ENCODE measurements at regions not wholly inside any gene's neighbourhood (a gene's known extent, or its start where the extent isn't known, plus 50 kb on each side); places are given as distances from the start of the nearest gene placed in this dataset.
"Not testable (repeated sequence)": the region's sequence is repeated elsewhere in the genome, so short reads cannot be mapped to it uniquely, and the experiment has no call there.

GRCh38 chr1:73326663-73327062 is 871.3 kb downstream of the LRRIQ3 start:
- Mint-ChIP-seq H3K4me3 (no peak overlapping the region), H3K27me3 (no peaks in the 10 kb centered on the region), H3K27ac (no peak overlapping the region), H3K4me1 (no peaks in the 10 kb centered on the region), H3K36me3 (ENCODE audit: low read depth) (no peaks in the 10 kb centered on the region)
- DNase-seq (no peak), ATAC-seq (no peak)
- no peaks in the 10 kb centered on the region for H3K9me3 ChIP-seq (ENCODE audit: control insufficient read depth, low read length, poor library complexity, severe bottlenecking)

- H3K27me3 Mint-ChIP-seq, result no peaks in the 10 kb centered on the region
- H3K36me3 Mint-ChIP-seq (ENCODE audit: low read depth), result no peaks in the 10 kb centered on the region
- no peak overlapping the region for H3K4me3 Mint-ChIP-seq
- H3K9me3 ChIP-seq (ENCODE audit: control insufficient read depth, low read length, poor library complexity, severe bottlenecking), result no peaks in the 10 kb centered on the region
- no peak for ATAC-seq
- H3K27ac Mint-ChIP-seq, result no peak overlapping the region
- no peak for DNase-seq
- H3K4me1 Mint-ChIP-seq, result no peaks in the 10 kb centered on the region
These were observed 887.1 kb downstream of the LRRIQ3 start for GRCh38 chr1:73310797-73311381.

GRCh38 chr1:73306899-73307555 is 890.9 kb downstream of the LRRIQ3 start:
- DNase-seq, result no peak
- no peak for ATAC-seq
- H3K27me3 Mint-ChIP-seq, result no peaks in the 10 kb centered on the region
- H3K4me3 Mint-ChIP-seq, result no peak overlapping the region
- H3K36me3 Mint-ChIP-seq (ENCODE audit: low read depth), result no peaks in the 10 kb centered on the region
- no peaks in the 10 kb centered on the region for H3K9me3 ChIP-seq (ENCODE audit: control insufficient read depth, low read length, poor library complexity, severe bottlenecking)
- no peak overlapping the region for H3K27ac Mint-ChIP-seq
- H3K4me1 Mint-ChIP-seq, result no peaks in the 10 kb centered on the region

- Mint-ChIP-seq H3K4me1 (no peaks in the 10 kb centered on the region), H3K4me3 (no peak overlapping the region), H3K27me3 (no peaks in the 10 kb centered on the region), H3K36me3 (ENCODE audit: low read depth) (no peaks in the 10 kb centered on the region), H3K27ac (no peak overlapping the region)
- ATAC-seq (no peak), DNase-seq (no peak)
- H3K9me3 ChIP-seq (ENCODE audit: control insufficient read depth, low read length, poor library complexity, severe bottlenecking), result no peaks in the 10 kb centered on the region
These were observed 924.1 kb downstream of the LRRIQ3 start for GRCh38 chr1:73273886-73274285.

GRCh38 chr1:73245196-73245595 is 952.8 kb downstream of the LRRIQ3 start:
- DNase-seq; H3K4me3 Mint-ChIP-seq; H3K27ac Mint-ChIP-seq; H3K36me3 Mint-ChIP-seq (ENCODE audit: low read depth); H3K4me1 Mint-ChIP-seq; ATAC-seq; H3K27me3 Mint-ChIP-seq; H3K9me3 ChIP-seq (ENCODE audit: control insufficient read depth, low read length, poor library complexity, severe bottlenecking): not testable (repeated sequence)

GRCh38 chr1:73218995-73219546 is 936.7 kb upstream of the NEGR1 start:
- Mint-ChIP-seq H3K27me3 (no peaks in the 10 kb centered on the region), H3K4me1 (no peaks in the 10 kb centered on the region), H3K27ac (no peak overlapping the region), H3K36me3 (ENCODE audit: low read depth) (no peaks in the 10 kb centered on the region), H3K4me3 (no peak overlapping the region)
- ATAC-seq, result no peak
- no peaks in the 10 kb centered on the region for H3K9me3 ChIP-seq (ENCODE audit: control insufficient read depth, low read length, poor library complexity, severe bottlenecking)
- no peak for DNase-seq

GRCh38 chr1:73205294-73205973 is 923.1 kb upstream of the NEGR1 start:
- no peak for ATAC-seq
- Mint-ChIP-seq H3K4me1 (no peaks in the 10 kb centered on the region), H3K4me3 (no peak overlapping the region), H3K36me3 (ENCODE audit: low read depth) (no peaks in the 10 kb centered on the region), H3K27ac (no peak overlapping the region), H3K27me3 (no peaks in the 10 kb centered on the region)
- H3K9me3 ChIP-seq (ENCODE audit: control insufficient read depth, low read length, poor library complexity, severe bottlenecking), result no peaks in the 10 kb centered on the region
- DNase-seq, result no peak

GRCh38 chr1:73197972-73198371 is 915.6 kb upstream of the NEGR1 start:
- peaks cover 2% of the 10 kb centered on the region for H3K9me3 ChIP-seq (ENCODE audit: control insufficient read depth, low read length, poor library complexity, severe bottlenecking)
- no peak for ATAC-seq
- no peak for DNase-seq
- H3K36me3 Mint-ChIP-seq (ENCODE audit: low read depth), result no peaks in the 10 kb centered on the region
- no peaks in the 10 kb centered on the region for H3K27me3 Mint-ChIP-seq
- H3K27ac Mint-ChIP-seq, result no peak overlapping the region
- no peaks in the 10 kb centered on the region for H3K4me1 Mint-ChIP-seq
- H3K4me3 Mint-ChIP-seq, result no peak overlapping the region

- Mint-ChIP-seq H3K4me1 (no peaks in the 10 kb centered on the region), H3K27ac (no peak overlapping the region), H3K4me3 (no peak overlapping the region), H3K27me3 (no peaks in the 10 kb centered on the region), H3K36me3 (ENCODE audit: low read depth) (no peaks in the 10 kb centered on the region)
- ATAC-seq, result no peak
- peaks cover 2% of the 10 kb centered on the region for H3K9me3 ChIP-seq (ENCODE audit: control insufficient read depth, low read length, poor library complexity, severe bottlenecking)
- DNase-seq, result no peak
These were observed 912.6 kb upstream of the NEGR1 start for GRCh38 chr1:73194965-73195364.

- not testable (repeated sequence) for H3K9me3 ChIP-seq (ENCODE audit: control insufficient read depth, low read length, poor library complexity, severe bottlenecking)
These were observed 901.2 kb upstream of the NEGR1 start for GRCh38 chr1:73183581-73183980.

GRCh38 chr1:73181190-73181540 is 898.8 kb upstream of the NEGR1 start:
- DNase-seq, result no peak
- H3K27ac Mint-ChIP-seq, result no peak overlapping the region
- no peaks in the 10 kb centered on the region for H3K36me3 Mint-ChIP-seq (ENCODE audit: low read depth)
- H3K9me3 ChIP-seq (ENCODE audit: control insufficient read depth, low read length, poor library complexity, severe bottlenecking), result no peaks in the 10 kb centered on the region
- no peaks in the 10 kb centered on the region for H3K27me3 Mint-ChIP-seq
- ATAC-seq, result no peak
- H3K4me1 Mint-ChIP-seq, result no peaks in the 10 kb centered on the region
- no peak overlapping the region for H3K4me3 Mint-ChIP-seq

More at GRCh38 chr1:73183581-73183980, 901.2 kb upstream of the NEGR1 start:
- not testable (repeated sequence) for H3K4me1 Mint-ChIP-seq; DNase-seq; H3K27ac Mint-ChIP-seq; H3K27me3 Mint-ChIP-seq; ATAC-seq; H3K36me3 Mint-ChIP-seq (ENCODE audit: low read depth); H3K4me3 Mint-ChIP-seq

GRCh38 chr1:73180397-73181189 is 898.3 kb upstream of the NEGR1 start:
- H3K9me3 ChIP-seq (ENCODE audit: control insufficient read depth, low read length, poor library complexity, severe bottlenecking), result no peaks in the 10 kb centered on the region
- Mint-ChIP-seq H3K4me1 (no peaks in the 10 kb centered on the region), H3K36me3 (ENCODE audit: low read depth) (no peaks in the 10 kb centered on the region), H3K4me3 (no peak overlapping the region), H3K27ac (no peak overlapping the region), H3K27me3 (no peaks in the 10 kb centered on the region)
- ATAC-seq (no peak), DNase-seq (no peak)

- no peaks in the 10 kb centered on the region for H3K4me1 Mint-ChIP-seq
- no peaks in the 10 kb centered on the region for H3K9me3 ChIP-seq (ENCODE audit: control insufficient read depth, low read length, poor library complexity, severe bottlenecking)
- H3K36me3 Mint-ChIP-seq (ENCODE audit: low read depth), result no peaks in the 10 kb centered on the region
- no peak overlapping the region for H3K27ac Mint-ChIP-seq
- ATAC-seq, result no peak
- H3K4me3 Mint-ChIP-seq, result no peak overlapping the region
- no peaks in the 10 kb centered on the region for H3K27me3 Mint-ChIP-seq
- no peak for DNase-seq
These were observed 894.6 kb upstream of the NEGR1 start for GRCh38 chr1:73176902-73177301.

All from T-helper 17 cell (primary cell).